ENCODE measurements at regions not wholly inside any gene's neighbourhood (a gene's known extent, or its start where the extent isn't known, plus 50 kb on each side); places are given as distances from the start of the nearest gene placed in this dataset.

DNA sequence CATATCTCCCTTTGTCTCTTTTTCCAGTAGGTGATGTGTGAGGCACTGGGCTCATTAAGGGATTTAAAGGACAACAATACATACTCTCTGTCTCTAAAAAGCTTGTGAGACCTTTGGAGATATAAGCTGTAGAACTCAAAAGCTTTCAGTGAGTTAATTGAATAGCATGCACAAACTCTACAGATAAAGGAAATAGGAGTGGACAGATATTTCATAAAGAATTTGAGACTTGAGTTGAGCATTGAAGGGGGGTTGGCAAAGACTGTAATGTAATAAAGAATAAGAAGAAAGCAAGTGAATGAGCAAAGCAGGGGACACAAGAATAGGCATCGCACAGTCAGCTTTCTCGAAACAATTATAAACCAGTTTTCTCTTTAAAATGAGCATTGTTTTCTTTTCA is 583.4 kb upstream of the DPPA4 start:
- ChIA-PET CTCF (no interaction called here), POLR2A (ENCODE audit: unreplicated experiment) (no interaction called here)
- no peak overlapping the region for H3K9ac ChIP-seq (ENCODE audit: low read length)
- H2AFZ ChIP-seq (ENCODE audit: low read length), result no peak overlapping the region
- H3K27me3 ChIP-seq (ENCODE audit: low read length), result no peaks in the 10 kb centered on the region
- DNase-seq (no peak), ATAC-seq (no peak)
- no peaks in the 10 kb centered on the region for H3K9me3 ChIP-seq (ENCODE audit: low read length)
- TF ChIP-seq, protein P1, sequence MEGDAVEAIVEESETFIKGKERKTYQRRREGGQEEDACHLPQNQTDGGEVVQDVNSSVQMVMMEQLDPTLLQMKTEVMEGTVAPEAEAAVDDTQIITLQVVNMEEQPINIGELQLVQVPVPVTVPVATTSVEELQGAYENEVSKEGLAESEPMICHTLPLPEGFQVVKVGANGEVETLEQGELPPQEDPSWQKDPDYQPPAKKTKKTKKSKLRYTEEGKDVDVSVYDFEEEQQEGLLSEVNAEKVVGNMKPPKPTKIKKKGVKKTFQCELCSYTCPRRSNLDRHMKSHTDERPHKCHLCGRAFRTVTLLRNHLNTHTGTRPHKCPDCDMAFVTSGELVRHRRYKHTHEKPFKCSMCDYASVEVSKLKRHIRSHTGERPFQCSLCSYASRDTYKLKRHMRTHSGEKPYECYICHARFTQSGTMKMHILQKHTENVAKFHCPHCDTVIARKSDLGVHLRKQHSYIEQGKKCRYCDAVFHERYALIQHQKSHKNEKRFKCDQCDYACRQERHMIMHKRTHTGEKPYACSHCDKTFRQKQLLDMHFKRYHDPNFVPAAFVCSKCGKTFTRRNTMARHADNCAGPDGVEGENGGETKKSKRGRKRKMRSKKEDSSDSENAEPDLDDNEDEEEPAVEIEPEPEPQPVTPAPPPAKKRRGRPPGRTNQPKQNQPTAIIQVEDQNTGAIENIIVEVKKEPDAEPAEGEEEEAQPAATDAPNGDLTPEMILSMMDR (conservative IDR thresholded peaks at IDR 0.05; ENCODE audit: low read depth, low read length), result no peak
- TF ChIP-seq EZH2phosphoT487 (IDR thresholded peaks at IDR 0.05; ENCODE audit: borderline replicate concordance, low read length) (no peak), EZH2 (IDR thresholded peaks at IDR 0.05; ENCODE audit: low read length, unreplicated experiment) (no peak)
- no peaks in the 10 kb centered on the region for H4K20me1 ChIP-seq (ENCODE audit: low read length)
- H3K9me2 ChIP-seq (replicated peaks; ENCODE audit: low read length), result no peaks in the 10 kb centered on the region
- BruUV-seq (replicated peaks), result no TSS peak
- no peak overlapping the region for H3K4me2 ChIP-seq (ENCODE audit: low read length)
- H3K4me3 ChIP-seq (ENCODE audit: low read length), result no peak overlapping the region
- H3K79me2 ChIP-seq (ENCODE audit: low read length), result no peaks in the 10 kb centered on the region
- no peak overlapping the region for H3K27ac ChIP-seq (ENCODE audit: low read length)
- H3K4me1 ChIP-seq (ENCODE audit: insufficient read depth, low read length), result peaks cover 10% of the 10 kb centered on the region
- intact Hi-C loops (cut with micrococcal nuclease), result loop anchor here (10.0 kb wide), 1 partner anchor 894 kb away; no protein-coding TSS in a partner anchor
- H3F3A ChIP-seq (ENCODE audit: low read length, unreplicated experiment), result no peaks in the 10 kb centered on the region
- no peaks in the 10 kb centered on the region for H3K36me3 ChIP-seq (ENCODE audit: low read depth, low read length)

DNA sequence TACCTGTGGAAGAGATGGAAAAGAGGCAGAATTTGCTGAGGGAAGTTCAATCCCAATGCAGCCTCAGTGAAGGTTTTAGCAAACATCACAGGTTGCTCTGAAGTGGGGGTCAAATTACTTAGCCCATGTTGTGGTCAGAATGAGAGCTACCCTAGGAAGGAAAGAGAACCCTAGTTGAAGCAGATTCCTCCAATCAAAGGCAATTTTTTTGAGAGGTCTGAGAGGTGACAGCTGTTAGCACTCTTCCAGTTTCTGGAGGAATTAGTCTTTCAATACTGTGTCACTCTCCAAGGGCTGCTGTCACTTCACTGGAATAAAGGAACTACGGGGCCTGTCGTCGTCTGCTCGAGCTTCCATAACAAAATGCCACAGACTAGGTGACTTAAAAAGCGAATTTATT is 584.2 kb upstream of the DPPA4 start:
- no peak for ATAC-seq
- TF ChIP-seq EZH2 (IDR thresholded peaks at IDR 0.05; ENCODE audit: low read length, unreplicated experiment) (no peak), EZH2phosphoT487 (IDR thresholded peaks at IDR 0.05; ENCODE audit: borderline replicate concordance, low read length) (no peak)
- TF ChIP-seq, protein P1 (conservative IDR thresholded peaks at IDR 0.05; ENCODE audit: low read depth, low read length), result no peak
- H3K4me2 ChIP-seq (ENCODE audit: low read length), result no peak overlapping the region
- no peak overlapping the region for H2AFZ ChIP-seq (ENCODE audit: low read length)
- H3K4me1 ChIP-seq (ENCODE audit: insufficient read depth, low read length), result peaks cover 14% of the 10 kb centered on the region
- BruUV-seq (replicated peaks), result no TSS peak
- no peak overlapping the region for H3K4me3 ChIP-seq (ENCODE audit: low read length)
- H3K9ac ChIP-seq (ENCODE audit: low read length), result no peak overlapping the region
- H3K36me3 ChIP-seq (ENCODE audit: low read depth, low read length), result no peaks in the 10 kb centered on the region
- ChIA-PET CTCF (interaction anchor here (0.6 kb wide), 1 partner anchor 1716 kb away, joined by 6 read pairs; no protein-coding TSS in a partner anchor), POLR2A (ENCODE audit: unreplicated experiment) (interaction anchor here (0.5 kb wide), 1 partner anchor 542 kb away, joined by 3 read pairs; no protein-coding TSS in a partner anchor)
- no peaks in the 10 kb centered on the region for H3F3A ChIP-seq (ENCODE audit: low read length, unreplicated experiment)
- H3K27ac ChIP-seq (ENCODE audit: low read length), result no peak overlapping the region
- no peak for DNase-seq
- no peaks in the 10 kb centered on the region for H3K9me2 ChIP-seq (replicated peaks; ENCODE audit: low read length)
- no peaks in the 10 kb centered on the region for H3K9me3 ChIP-seq (ENCODE audit: low read length)
- H4K20me1 ChIP-seq (ENCODE audit: low read length), result no peaks in the 10 kb centered on the region
- no peaks in the 10 kb centered on the region for H3K79me2 ChIP-seq (ENCODE audit: low read length)
- intact Hi-C loops (cut with micrococcal nuclease), result loop anchor here (10.0 kb wide), 1 partner anchor 893 kb away; no protein-coding TSS in a partner anchor
- H3K27me3 ChIP-seq (ENCODE audit: low read length), result no peaks in the 10 kb centered on the region

DNA sequence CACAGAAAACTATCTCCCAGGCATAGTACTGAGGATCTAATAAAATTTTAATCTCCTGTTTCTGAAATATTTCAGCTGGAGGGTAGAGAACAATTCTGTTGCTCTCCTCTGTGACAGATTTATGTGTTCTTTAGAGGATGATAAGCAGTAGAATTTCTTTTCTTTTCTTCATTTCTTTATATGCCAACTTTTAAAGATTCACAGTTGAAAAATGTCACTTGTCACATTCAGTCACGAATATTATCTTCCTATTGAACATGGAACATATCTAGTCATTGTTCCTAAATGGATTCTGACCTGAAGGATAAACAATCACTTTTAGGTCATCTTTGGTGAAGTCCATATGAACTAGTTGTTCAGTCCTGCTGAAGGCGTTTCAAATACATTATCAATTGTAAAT is 585.5 kb upstream of the DPPA4 start:
- H4K20me1 ChIP-seq (ENCODE audit: low read length), result no peaks in the 10 kb centered on the region
- ChIA-PET POLR2A (ENCODE audit: unreplicated experiment) (no interaction called here), CTCF (no interaction called here)
- no peak for DNase-seq
- H3K9me3 ChIP-seq (ENCODE audit: low read length), result no peaks in the 10 kb centered on the region
- no peak overlapping the region for H3K4me3 ChIP-seq (ENCODE audit: low read length)
- intact Hi-C loops (cut with micrococcal nuclease), result loop anchor here (10.0 kb wide), 1 partner anchor 892 kb away; no protein-coding TSS in a partner anchor
- no peak overlapping the region for H2AFZ ChIP-seq (ENCODE audit: low read length)
- H3K79me2 ChIP-seq (ENCODE audit: low read length), result no peaks in the 10 kb centered on the region
- peaks cover 25% of the 10 kb centered on the region for H3K4me1 ChIP-seq (ENCODE audit: insufficient read depth, low read length)
- H3K36me3 ChIP-seq (ENCODE audit: low read depth, low read length), result no peaks in the 10 kb centered on the region
- H3K9me2 ChIP-seq (replicated peaks; ENCODE audit: low read length), result no peaks in the 10 kb centered on the region
- H3K27ac ChIP-seq (ENCODE audit: low read length), result no peak overlapping the region
- no peaks in the 10 kb centered on the region for H3F3A ChIP-seq (ENCODE audit: low read length, unreplicated experiment)
- H3K4me2 ChIP-seq (ENCODE audit: low read length), result no peak overlapping the region
- H3K9ac ChIP-seq (ENCODE audit: low read length), result no peak overlapping the region
- no peak for TF ChIP-seq EZH2 (IDR thresholded peaks at IDR 0.05; ENCODE audit: low read length, unreplicated experiment)
- TF ChIP-seq, protein P1 (conservative IDR thresholded peaks at IDR 0.05; ENCODE audit: low read depth, low read length), result no peak
- no peak for TF ChIP-seq EZH2phosphoT487 (IDR thresholded peaks at IDR 0.05; ENCODE audit: borderline replicate concordance, low read length)
- no TSS peak for BruUV-seq (replicated peaks)
- no peak for ATAC-seq
- H3K27me3 ChIP-seq (ENCODE audit: low read length), result no peaks in the 10 kb centered on the region

All from PC-3 (cell line).